Stimulated activated CD8-positive, alpha-beta memory T cell treated with anti-CD3 and anti-CD28 coated beads, Interleukin-15, amount 100 ng/mL, for 4 hours (primary cell): ENCODE measurements at regions not wholly inside any gene's neighbourhood (a gene's known extent, or its start where the extent isn't known, plus 50 kb on each side); places are given as distances from the start of the nearest gene placed in this dataset.
"Not testable (repeated sequence)": the region's sequence is repeated elsewhere in the genome, so short reads cannot be mapped to it uniquely, and the experiment has no call there.

Experiments used
- DNase-seq, 2 donors: peaks; one replicate each; pipeline ENCODE4 v3.0.0-alpha.2; 2020; ENCODE audit warnings: low read depth in 2 of 2

DNA sequence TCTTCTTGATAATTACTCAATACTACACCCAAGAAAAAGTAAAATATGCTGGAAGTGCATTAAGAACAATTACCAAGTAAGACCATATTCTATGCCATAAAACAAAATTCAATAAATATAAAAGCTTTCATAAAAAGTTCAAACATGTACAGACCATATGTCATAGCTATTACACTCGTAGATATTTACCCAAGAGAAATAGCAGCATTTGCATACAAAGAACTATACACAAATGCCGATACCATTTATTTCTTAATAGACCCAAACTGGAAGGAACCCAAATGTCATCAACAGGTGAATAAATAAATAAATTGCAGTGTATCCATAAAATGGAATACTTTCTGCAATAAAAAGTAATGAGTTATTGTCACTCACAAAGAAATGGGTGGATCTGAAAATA is 78.3 kb upstream of the SLC16A7 start:
- DNase-seq, result no peak

DNA sequence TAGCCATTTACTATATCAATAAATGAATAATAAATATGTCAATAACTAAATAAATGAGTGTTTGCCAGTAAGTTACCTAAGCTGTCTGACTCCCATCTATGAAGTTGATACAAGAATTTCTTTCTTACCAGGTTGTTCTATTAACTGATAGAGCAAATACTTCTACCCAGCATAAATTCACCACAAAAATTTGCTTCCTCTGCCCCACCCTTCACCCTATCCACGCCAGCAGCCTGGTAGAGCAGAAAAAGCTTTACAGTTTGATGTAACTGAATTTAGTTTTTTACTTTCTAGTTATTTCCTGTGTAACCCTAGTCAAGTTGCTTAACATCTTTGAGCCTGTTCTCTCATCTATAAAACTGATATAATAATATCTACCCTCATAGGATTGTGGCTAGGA is 94.9 kb upstream of the SLC16A7 start:
- no peak for DNase-seq

DNA sequence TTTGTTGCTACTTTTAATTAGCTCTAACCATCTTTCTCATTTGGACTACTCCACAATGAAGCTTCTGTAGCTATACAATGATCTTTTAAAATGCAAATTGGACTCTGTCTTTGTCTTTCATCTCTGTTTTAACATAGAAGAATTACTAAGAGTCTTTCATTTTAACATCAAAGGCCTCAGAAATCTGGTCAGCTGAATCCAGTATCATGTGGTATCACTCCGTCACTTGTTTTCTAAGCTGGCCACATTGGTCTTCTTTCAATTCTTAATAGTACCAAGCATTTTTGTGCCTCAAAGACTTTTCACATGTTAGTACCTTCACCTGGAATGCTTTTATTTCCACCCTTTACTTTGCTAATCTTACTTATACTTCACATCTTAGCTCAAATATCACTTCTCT is 95.5 kb upstream of the SLC16A7 start:
- no peak for DNase-seq

DNA sequence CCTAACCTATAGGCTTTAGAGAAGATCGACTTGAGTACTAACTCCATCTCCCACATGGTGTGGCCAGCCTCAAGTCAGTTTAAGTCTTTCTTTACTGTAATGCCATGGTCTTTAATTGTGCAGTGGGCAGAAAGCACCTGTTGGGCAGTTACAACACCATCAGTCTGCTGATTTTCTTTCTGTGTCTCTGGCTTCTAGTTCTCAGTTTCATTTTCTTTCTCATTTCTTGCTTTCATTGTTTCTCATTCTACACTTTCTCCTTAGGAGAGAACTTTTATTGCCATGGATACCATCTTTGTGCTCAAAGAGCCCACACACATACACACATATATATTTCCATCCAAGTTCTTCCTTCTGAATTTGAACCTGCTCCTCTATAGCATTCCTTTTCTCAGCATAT is 96.1 kb upstream of the SLC16A7 start:
- DNase-seq, result no peak

DNA sequence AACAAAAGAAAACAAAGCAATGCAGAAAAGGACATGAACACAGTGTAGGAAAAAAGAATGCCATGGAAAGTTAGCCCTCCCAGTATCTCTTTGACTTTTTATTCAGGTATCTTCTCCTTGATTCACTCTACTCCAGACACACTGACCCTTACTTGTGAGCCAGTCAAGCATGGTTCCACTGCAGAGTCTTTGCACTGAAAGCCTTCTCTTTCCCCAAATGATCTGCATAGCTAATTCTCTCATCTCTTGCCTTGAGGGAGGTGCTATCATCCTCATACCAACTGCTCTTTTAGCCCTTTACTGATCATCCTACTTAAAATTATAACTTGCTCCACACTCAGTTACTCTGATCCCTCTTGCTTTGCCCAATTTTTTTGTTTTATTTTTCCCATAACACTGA is 101.2 kb upstream of the SLC16A7 start:
- no peak for DNase-seq

DNA sequence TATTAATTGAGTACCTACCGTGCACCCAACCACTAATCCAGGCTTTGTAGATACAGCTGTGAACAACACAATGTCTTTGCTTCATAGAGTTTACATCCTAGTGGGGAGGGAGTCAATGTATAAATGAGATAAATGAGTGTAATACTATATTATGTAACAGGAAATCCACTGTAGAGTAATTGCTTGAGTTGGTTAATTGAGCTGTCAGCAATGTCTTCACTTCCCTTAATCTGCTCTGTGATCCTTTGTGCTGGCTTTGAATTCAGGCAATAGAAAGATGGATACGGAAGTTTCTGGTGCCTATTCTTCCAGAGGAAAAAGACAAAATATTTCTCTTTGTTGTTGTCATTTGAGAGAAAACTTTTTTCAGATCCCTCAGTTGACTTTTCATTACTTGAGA is 104.0 kb upstream of the SLC16A7 start:
- DNase-seq, result no peak

DNA sequence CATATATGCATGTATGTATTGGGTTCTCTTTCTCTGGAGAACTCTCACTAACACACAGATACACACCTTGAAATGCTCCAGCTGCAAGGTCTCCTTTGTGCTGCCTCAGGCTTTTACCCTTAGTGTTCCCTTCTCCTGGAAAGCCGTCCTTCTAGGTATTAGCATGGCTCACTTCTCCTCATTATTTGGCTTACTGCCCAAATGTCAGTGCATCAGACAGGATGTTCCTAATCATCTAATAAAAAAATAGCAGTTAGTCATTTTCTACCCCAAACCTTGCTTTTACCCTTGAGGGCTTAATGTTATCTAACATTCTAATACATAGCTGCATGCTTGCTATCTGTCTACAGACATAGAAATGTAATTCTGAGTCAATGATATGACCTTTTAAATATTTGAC is 109.0 kb upstream of the SLC16A7 start:
- no peak for DNase-seq

DNA sequence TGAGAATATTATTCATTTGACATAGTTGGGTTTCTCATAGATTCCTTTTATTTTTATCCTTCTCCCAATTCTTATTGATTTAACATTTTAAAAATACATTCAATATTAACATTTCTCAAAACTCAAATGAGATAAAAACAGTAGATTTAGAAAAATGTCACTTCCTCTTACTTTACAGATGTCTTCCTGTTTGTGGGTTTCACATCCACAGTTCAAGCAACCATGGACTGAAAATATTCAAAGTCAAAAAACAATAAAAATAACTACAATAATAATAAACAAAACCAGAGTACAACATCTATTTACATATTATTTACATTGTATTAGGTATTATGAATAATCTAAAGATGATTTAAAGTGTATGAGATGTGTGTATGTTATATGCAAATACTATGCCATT is 111.3 kb upstream of the SLC16A7 start:
- no peak for DNase-seq

DNA sequence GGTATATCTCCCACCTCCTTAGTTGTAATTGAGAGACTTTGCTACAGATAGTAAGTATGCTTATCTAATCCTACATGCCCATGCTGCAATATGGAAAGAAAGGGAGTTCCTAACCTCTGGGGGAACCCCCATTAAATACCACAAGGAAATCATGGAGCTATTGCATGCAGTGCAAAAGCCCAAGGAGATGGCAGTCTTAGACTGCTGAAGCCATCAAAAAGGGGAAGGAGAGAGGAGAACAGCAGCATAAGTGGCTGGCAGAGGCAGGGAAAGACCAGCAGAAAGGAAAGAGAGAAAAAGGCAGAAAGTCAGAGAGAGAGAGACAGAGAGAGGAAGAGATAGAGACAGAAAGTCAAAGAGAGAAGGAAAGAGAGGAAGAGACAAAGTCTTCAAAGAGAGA is 121.6 kb upstream of the SLC16A7 start:
- not testable (repeated sequence) for DNase-seq

DNA sequence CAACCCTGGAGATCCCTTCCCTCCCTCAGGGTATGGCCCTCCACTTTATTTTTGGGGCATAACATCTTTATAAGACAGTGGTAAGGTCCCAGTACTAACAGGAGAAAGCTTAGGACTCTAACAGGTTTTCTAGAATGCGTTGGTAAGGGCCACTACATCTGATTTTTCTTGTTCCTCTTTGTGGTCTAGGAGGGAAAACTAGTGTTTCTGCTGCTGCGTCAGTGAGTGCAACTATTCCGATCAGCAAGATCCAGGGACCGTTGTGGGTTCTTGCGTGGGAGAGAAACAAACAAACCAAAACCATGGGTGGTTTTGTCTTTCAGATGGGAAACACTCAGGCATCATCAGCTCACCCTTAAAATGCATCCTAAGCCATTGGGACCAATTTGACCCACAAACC is 123.6 kb upstream of the SLC16A7 start:
- no peak for DNase-seq

DNA sequence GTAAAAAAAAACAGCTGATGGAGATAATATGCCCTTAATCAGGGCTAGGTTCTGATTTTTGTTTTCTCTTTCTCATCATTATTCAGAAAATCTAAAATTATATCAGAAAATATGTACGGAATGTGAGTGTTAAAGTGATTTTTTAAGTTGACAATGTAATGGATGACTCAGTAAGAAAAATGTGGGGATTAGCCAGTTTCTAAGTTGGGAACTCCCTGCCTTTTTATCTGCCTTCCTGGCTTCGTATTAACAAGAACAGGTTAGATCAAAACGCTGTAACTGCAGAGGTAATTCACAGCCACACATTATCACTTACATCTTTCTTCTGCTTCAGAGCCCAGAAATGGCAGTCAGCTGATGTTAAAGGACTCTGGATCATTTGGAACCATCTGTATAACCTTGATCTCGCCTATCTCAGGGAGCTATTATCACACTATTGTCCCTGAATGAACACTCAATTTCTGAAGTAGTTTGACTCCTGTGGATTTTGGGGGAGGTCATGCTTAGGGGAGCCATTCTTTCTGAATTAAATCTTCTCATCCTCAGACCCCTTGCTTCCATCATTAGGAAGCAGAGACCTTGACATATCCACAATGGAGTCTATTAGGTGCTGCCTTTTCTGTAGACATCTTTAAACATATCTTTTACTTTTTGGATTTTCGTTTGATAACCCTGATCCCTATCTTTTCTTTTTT is 135.7 kb upstream of the SLC16A7 start:
- no peak for DNase-seq

DNA sequence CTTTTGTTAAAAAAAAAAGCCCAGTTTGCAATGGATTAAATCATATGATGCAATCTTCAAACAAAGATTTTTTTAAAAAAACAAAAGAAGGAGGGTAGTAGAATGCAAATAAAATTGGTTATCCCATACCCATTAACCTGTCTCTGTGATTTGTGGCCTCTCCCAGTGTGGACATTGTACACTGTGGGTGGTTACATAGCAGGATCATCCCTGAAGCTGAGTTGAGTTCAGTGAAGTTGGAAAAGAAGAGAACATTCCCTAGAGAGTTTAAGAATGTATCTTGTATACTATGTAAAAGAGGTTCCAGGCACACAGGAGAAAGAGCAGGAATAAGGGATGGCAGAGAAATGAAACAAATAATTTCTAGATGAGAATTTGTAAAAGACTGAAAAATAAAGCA is 142.4 kb upstream of the SLC16A7 start:
- no peak for DNase-seq

DNA sequence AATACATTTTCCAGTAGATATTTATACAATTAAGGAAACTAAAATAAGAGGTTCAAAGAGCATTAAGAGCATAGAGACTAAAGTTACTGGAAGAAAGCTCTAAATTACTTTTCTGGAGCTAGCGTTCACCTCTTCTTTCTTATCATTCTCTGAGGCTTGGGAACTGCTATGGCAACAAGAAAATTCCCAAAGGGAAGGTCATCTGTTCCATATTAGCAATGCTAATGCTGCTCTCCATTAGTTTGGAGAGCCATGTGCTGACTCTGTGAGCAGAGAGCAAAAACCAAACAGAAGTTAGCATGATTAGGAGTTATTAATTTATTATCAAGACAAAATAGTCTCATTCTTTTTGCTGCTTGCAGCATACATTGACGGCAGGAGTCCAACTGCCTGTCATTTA is 143.1 kb upstream of the SLC16A7 start:
- no peak for DNase-seq

DNA sequence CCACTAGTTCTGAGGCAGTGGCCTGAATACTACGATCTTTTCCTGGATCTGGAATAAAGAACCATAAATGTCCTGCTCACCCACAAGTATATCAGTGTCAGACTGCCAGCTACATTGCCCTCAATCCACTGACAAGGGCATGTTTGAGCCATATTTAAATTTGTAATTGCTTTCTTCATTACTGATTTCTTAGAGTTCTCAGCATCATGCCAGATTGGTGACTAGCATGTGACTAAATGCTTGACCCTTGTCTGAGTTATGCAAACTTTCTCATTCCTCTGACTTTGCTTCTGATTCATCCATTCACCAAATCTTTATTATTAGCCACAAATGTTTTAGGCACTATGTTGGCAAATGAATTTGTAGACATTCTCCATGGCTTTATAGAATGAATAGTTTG is 143.6 kb upstream of the SLC16A7 start:
- no peak for DNase-seq

DNA sequence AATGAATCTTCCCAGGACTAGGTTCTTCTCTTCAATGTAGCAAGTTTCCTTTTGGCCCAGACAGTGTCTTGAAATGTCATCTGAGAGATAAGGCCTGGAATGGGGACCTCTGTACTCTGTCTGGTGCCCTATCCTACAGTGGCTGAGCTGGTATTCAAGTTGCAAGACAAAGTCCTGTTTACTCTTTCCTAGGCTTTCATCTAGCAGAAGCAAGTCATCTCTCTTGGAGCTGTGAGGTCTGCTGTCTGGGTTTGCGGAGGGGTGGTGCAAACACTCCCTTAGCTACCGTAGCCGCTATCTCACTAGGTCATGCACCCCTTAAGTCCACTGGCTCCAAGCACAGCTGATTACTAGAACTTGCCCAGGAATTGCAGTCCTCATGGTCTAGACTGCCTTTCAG is 149.7 kb upstream of the SLC16A7 start:
- no peak for DNase-seq

DNA sequence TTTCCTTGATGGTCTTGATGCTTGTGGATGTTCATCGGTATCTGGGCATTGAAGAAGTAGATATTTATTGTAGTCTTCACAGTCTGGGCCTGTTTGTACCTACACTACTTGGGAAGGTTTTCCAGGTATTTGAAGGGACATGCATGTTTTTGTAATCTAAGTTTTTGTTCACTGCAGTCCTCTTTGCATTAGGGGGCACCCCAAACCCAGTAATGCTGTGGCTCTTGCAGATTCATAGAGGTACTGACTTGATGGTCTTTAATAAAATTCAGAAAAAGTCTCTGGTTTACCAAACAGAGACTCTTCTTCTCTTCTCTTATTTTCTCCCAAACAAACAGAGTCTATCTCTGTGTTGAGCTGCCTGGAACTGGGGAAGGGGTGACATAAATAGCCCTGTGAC is 150.9 kb upstream of the SLC16A7 start:
- no peak for DNase-seq

DNA sequence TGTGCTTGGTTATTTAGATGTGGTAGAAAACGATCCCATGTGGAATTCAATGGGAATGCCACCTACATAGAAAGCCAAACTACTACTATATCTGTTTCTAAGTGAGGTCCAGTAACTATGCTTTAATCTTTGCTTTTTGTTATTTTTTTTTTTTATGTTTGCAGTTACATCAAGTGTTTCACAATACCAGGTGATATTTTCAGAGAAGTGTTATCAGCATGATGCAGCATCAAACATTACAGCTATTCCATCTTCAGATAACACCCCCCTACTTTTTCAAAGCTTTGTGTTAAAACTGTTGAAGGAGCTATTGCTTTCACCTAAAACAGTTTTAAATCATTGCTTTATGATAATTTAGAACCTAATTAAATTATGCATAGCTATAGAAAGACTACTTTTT is 163.8 kb upstream of the SLC16A7 start:
- DNase-seq, result no peak

DNA sequence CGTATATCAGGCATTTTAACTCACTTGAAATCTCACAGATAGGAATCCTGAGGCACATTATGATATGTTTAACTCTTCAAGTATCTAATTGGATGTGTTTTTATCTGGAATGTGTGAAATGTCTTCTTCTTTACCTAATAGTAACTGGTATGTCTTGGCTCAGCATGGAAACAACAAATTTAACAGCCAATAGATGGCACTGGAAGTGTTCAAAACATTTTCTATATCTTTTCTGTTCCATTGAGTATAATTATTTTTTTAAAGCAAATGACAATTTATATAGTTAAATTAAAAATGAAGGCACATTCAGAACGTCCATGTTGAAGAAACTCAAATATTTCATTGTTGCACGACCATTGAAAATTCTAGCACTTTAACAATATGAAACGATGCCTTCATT is 164.6 kb upstream of the SLC16A7 start:
- DNase-seq, result no peak

DNA sequence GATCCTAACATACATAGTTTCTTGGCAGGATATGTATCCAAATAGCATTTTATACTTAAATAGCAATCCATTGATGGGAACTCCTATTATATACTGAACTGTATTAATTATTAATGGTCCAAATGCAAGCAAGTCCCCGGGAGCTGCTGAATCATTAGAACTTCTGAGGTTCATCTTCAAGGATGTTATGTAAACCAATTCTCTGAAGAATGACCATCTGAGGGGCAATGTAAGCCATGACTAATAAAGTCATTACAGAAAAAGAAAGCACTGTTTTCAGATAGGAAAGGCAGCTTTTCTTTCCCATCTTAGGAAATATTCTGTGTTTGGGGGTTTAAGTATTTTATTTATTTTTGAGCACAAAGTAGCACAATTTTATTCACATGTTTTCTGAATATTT is 166.1 kb upstream of the SLC16A7 start:
- DNase-seq, result no peak

DNA sequence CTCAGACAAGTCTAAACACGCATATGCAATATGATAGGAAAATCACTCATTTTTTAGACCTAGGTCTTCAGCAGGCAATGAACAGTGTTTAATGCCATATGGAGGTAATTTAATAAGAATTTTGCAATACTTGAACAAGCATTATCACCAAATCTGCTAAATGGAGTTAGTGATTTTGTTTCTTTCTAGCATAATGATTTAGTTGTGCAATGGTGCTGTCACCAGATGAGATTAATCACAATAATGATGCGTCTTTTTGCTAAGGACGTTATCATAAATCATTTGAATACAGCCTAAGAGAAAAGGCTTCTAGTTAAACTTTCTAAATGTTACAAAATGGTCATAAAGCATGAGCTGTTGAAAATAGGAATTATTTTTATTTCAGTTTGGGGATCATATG is 170.0 kb upstream of the SLC16A7 start:
- no peak for DNase-seq

DNA sequence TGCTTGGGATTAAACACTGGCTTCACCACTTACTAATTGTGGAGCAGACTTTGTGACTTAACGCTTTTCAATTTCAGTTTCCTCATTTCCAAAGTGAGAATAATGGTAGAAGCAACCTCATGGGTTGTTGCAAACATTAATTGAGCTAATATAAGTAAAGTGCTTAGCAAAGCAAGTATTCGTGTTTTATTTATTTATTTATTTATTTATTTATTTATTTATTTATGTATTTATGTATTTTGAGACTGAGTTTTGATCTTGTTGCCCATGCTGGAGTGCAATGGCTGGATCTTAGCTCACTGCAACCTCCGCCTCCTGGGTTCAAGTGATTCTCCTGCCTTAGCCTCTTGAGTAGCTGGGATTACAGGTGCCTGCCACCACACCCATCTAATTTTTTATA is 171.2 kb upstream of the SLC16A7 start:
- DNase-seq, result not testable (repeated sequence)

DNA sequence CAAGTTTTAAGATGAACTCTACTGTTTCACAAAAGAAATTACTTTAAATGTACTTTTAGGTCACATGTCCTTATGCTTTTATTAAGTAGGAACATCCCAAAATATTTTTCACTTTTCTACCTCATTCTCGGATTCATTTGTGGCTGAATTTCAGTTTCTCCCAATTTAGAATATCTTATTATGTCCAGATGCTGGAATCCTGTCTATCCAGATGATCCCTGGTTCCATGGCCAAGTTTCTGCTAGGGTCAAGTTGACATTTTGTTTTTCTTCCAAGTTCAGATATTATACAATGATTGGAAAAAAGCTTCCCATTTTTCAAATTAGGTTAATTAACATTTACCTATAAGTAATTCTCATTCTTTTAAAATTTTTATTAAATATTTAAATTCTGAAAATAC is 181.8 kb upstream of the SLC16A7 start:
- DNase-seq, result no peak

DNA sequence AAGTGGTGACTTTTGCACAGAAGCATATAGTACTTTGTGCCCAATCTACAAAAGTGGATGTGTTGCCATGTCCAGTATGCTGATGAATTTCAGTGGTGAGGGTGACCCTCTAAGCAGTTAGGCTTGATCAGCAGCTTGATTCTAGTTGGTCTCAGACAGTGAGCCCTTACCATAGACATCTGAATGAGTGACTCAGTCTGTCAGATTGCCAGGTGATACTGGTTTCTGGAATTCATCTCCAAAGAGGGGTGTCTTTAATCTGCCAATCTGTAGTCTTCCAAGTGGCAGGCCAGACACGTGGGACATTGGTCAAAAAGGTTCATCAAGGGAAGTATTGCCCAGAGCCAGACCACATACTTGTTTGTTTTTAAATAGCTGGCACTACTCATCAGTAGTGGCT is 187.4 kb upstream of the SLC16A7 start:
- no peak for DNase-seq

DNA sequence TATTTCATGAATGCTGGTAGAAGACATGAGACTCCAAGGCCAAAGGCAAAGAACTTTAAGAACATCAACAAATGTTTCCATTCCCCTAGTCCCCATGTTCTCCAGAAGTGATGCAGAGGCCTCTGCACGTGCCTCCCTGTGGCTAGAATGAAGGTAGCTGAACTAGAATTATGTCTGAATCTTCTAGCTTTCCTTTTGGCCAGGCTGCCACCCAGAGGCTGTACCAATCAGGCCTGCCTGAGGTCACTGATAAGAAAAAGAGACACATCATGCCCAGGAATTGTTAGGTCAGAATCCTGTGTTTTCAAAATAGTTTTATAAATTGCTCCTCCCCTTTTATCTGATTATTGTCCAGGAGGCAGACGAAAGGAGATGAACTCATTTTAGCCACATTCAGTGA is 188.0 kb upstream of the SLC16A7 start:
- DNase-seq, result no peak

DNA sequence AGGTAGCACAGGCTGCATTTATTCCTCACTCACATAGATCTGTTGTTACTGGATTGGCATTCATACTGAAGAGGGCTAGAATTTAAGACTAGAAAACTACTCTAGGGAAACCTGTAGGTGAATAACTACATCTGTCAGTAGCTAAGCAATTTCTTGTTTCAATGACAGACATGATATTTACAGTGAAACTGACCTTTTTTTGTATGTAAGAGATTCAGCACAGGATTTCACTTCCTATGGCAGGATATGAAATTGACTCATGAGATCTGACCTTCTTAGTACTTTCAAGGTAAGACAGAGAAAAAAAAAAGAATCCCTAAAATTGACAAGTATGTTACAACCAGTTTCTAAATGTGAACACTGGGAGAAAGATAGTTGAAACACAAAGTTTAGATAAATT is 189.8 kb upstream of the SLC16A7 start:
- no peak for DNase-seq
